Mucosa of descending colon (tissue), 3 donors: ENCODE measurements at regions not wholly inside any gene's neighbourhood (a gene's known extent, or its start where the extent isn't known, plus 50 kb on each side); places are given as distances from the start of the nearest gene placed in this dataset.
A peak's percentile ranks its signal among the peaks of the same experiment; 100 is the strongest.

ENCODE experiments used
- ATAC-seq: fragments of 200-7000 bp; cut with Tn5 transposase; one replicate; pipeline ENCODE4 v1.9.1; 2020; ENCODE audit warnings: mild to moderate bottlenecking, moderate library complexity
- DNase-seq, 3 donors: peaks; one replicate each; pipeline ENCODE4 v3.0.0-alpha.2; 2020
- H3K36me3 ChIP-seq: fragments of 200-600 bp; one replicate; pipeline ENCODE4 v1.8.0; 2021; ENCODE audit warnings: low read depth, mild to moderate bottlenecking
- H3K4me1 ChIP-seq: fragments of 200-600 bp; one replicate; pipeline ENCODE4 v1.8.0; 2021; ENCODE audit warnings: low read depth, mild to moderate bottlenecking
- H3K4me3 ChIP-seq: fragments of 200-600 bp; one replicate; pipeline ENCODE4 v1.8.0; 2021; ENCODE audit warnings: mild to moderate bottlenecking
- H3K9me3 ChIP-seq: fragments of 200-600 bp; one replicate; pipeline ENCODE4 v1.8.0; 2021; ENCODE audit warnings: mild to moderate bottlenecking
- intact Hi-C, 2 donors: fragments of 100-400 bp; cut with DNase I in 1 of 2; cut with micrococcal nuclease in 1 of 2; formaldehyde crosslinking; loops; one replicate each; pipeline versions ENCODE4 v1.11.0 to v1.11.1; 2022; cut with DNase I, micrococcal nuclease
- TF ChIP-seq, protein P1 (sequence below): fragments of 200-600 bp; IDR thresholded peaks from one replicate; pipeline ENCODE4 v1.8.0; 2022; ENCODE audit warnings: antibody characterized with exemption, mild to moderate bottlenecking
- donor health status: DM: no; HTN: no; CAD: no; lungs with moderate emphysema.
- donor health status: DM: no; HTN: no; CAD: no.
- donor health status: DM: no; HTN: yes; CAD: no.

DNA sequence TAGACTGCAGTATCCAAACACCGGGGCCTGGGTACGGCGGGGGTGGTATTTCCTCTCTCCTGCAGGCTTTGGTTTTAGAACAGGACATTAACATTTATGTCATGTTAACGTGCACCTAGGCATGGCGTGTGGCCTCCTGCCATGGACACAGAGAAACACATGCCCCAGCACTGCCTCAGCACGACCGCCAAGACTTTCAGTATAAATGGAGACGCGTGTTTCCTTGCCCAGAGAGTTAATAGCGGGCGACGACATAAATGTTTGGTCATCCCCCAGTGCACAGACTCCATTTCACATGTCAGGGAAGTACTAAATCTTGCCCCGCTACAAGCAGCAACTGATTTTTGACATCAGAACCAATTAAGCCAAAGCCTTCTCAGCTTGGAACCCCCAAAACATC lies 737.9 kb downstream of the RAB28 start:
- Histone ChIP-seq H3K4me1 (no peaks in the 10 kb centered on the region), H3K36me3 (no peaks in the 10 kb centered on the region), H3K4me3 (no peak overlapping the region), H3K9me3 (peaks cover 3% of the 10 kb centered on the region)
- intact Hi-C loops: no loop called here
- ATAC-seq (no peak), DNase-seq (no peak)
- TF ChIP-seq, protein P1, sequence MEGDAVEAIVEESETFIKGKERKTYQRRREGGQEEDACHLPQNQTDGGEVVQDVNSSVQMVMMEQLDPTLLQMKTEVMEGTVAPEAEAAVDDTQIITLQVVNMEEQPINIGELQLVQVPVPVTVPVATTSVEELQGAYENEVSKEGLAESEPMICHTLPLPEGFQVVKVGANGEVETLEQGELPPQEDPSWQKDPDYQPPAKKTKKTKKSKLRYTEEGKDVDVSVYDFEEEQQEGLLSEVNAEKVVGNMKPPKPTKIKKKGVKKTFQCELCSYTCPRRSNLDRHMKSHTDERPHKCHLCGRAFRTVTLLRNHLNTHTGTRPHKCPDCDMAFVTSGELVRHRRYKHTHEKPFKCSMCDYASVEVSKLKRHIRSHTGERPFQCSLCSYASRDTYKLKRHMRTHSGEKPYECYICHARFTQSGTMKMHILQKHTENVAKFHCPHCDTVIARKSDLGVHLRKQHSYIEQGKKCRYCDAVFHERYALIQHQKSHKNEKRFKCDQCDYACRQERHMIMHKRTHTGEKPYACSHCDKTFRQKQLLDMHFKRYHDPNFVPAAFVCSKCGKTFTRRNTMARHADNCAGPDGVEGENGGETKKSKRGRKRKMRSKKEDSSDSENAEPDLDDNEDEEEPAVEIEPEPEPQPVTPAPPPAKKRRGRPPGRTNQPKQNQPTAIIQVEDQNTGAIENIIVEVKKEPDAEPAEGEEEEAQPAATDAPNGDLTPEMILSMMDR: no peak

DNA sequence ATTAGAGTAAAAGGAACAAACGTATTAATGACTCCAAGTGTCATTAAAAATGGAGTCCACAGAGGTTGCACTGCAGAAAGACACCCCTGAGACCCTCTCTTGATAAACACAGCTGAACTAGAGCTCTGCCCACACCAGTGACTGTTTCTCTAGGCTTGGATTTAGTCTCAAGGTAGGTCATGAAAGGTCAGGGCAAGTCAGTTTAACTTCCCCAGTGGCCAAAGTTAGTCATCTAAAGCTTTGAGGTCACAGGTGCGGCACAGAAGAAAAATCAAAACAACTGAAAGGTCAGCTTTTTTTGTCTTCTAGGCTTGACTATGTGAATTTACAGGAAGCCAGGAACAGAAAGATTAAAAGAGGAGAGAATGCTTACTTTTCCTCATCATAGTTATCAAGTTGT lies 749.6 kb downstream of the RAB28 start:
- Histone ChIP-seq H3K4me3 (no peak overlapping the region), H3K9me3 (no peaks in the 10 kb centered on the region), H3K36me3 (no peaks in the 10 kb centered on the region), H3K4me1 (no peaks in the 10 kb centered on the region)
- TF ChIP-seq, protein P1: no peak
- ATAC-seq (no peak), DNase-seq (no peak)
- intact Hi-C loops: loop anchor here in 1 of 2 donors (5.0 kb wide), 1 partner anchor 818 kb away; no protein-coding TSS in a partner anchor

DNA sequence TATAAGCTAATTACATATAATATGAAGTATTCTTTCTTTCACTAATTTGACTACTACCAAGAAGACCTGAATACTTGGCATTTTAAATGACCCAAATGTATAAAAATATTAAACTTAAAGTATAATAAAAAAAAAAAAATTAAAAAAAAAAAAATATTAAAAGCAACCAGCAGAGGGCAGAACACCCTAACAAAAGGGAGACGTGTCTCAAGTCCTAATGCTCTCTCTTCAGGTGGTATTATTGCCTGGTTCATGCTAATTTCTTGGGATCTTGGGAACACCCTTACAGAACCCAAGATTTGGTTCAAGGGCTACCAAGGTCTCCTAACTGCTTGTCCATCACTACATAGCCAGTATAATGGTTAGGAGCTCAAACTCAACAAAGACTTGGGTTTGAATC lies 754.8 kb downstream of the RAB28 start:
- Histone ChIP-seq H3K4me1 (no peaks in the 10 kb centered on the region), H3K36me3 (no peaks in the 10 kb centered on the region), H3K9me3 (no peaks in the 10 kb centered on the region), H3K4me3 (no peak overlapping the region)
- DNase-seq (no peak), ATAC-seq (no peak)
- TF ChIP-seq, protein P1: no peak
- intact Hi-C loops: loop anchor here in 1 of 2 donors (5.0 kb wide), 1 partner anchor 818 kb away; no protein-coding TSS in a partner anchor

DNA sequence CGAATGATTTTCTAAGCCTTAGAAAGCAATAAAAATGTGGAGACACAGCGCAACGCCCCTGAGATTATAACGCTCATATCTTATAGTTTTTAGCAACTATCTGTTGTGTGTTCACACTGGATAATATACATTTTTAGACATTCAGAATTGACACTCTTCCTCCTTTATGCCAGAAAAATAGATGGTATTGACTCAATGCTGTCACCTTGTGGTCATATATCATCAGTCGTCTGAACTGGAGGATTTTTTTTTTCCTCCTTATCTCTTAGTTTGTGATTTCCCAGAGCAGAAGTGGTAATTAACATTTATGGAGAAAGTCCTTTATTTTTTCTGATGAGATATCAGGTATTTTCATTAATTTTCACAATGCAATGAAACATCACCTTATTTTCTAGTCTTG lies 759.6 kb downstream of the RAB28 start:
- Histone ChIP-seq H3K4me3 (no peak overlapping the region), H3K9me3 (no peaks in the 10 kb centered on the region), H3K36me3 (no peaks in the 10 kb centered on the region), H3K4me1 (no peaks in the 10 kb centered on the region)
- no peak for DNase-seq
- TF ChIP-seq, protein P1: peak; percentile 16
- no peak for ATAC-seq
- intact Hi-C loops: no loop called here

DNA sequence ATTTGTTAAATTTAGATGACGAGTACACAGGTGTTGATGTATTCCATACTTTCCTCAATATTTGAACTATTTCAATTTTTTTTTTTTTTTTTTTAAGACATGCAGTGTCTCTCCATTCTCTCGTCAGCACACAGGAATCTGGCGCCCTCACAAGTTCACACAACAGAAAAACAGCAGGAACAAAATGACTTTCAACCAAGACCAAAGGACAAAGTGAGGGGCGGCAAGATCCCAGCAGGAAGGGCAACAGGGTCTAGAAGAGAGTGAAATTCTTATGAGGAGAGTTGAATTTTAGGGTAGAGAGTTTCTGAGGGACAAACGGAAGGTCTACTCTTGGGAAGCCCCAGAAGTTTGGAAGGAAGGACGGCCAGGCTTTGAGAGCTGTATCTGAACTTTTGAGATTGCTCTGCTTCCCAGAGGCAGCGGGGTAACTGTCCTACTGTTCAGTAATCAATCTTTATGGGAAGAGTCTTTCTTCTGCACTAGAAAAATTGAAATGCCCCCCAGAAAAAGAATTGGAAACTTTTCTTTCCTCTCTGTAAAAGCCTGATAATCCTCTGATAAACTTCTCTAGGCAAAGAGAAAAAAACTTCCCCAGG lies 760.2 kb downstream of the RAB28 start:
- TF ChIP-seq, protein P1: no peak
- no peak for ATAC-seq
- no peaks in the 10 kb centered on the region for H3K4me1 ChIP-seq
- intact Hi-C loops: no loop called here
- DNase-seq: no peak
- H3K36me3 ChIP-seq: no peaks in the 10 kb centered on the region
- no peak overlapping the region for H3K4me3 ChIP-seq
- H3K9me3 ChIP-seq: no peaks in the 10 kb centered on the region

DNA sequence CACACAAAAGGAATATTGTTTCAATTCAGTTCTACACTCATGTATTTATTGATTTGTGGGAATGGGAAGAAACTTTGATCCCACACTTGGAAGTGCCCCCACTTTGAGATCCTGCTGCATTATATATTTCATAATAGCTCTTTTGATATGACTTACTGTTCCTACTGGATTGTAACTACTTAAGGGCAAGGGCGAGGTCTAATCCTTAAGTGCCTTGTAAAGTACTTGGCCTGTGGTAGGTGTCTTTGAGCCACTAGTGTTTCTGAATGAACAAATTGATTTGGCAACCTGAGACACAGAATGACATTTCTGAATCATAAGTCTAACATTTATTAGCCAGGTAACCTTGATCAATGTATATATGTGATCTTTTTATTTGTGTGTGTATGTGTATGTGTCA lies 767.2 kb downstream of the RAB28 start:
- intact Hi-C loops: no loop called here
- H3K36me3 ChIP-seq: no peaks in the 10 kb centered on the region
- no peak for ATAC-seq
- no peak for DNase-seq
- no peaks in the 10 kb centered on the region for H3K4me1 ChIP-seq
- H3K4me3 ChIP-seq: no peak overlapping the region
- no peaks in the 10 kb centered on the region for H3K9me3 ChIP-seq
- TF ChIP-seq, protein P1: no peak
